ENCODE measurements at regions not wholly inside any gene's neighbourhood (a gene's known extent, or its start where the extent isn't known, plus 50 kb on each side); places are given as distances from the start of the nearest gene placed in this dataset.
A peak's percentile ranks its signal among the peaks of the same experiment; 100 is the strongest.

DNA sequence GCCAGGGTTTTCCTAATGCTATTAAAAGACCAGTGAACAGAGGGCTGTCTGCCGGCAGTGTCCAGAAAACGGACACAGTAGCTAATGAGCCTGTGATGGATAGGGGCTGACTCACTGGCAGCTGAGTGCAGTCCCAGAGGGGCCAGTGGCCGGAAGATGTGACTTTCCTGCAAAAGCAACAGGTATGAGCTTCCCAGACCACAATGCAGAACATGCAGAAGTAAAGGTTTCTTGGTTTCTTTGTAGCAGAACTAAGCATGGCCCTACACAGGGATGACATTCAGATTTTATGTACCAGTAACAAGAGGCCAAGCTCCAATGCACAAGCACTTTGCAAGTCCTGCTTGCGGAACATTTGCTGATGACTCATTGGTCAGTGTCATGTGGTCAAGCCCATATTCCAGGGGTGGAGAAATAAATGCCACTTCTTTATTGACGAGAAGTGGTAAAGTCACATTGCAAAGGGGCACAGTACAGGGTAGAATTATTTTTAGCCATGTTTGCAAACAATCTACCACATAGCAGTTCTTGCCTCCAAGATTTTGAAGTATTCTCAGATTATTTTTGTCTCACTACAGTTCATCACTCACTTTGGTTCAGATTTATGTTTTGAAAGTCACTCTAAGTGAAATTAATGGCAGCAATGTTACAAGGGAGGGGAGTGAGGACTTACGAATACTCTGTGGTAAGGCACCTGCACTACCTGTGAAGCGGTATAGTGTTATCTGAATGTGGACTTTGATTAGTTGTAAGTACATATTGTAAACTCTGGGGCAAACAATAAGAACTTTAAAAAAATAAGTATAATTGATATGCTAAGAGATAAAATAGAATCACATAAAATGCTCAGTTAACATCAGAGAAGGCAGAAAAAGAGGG, 263.3 kb downstream of the ABHD5 start:
- DNase-seq: no peak

DNA sequence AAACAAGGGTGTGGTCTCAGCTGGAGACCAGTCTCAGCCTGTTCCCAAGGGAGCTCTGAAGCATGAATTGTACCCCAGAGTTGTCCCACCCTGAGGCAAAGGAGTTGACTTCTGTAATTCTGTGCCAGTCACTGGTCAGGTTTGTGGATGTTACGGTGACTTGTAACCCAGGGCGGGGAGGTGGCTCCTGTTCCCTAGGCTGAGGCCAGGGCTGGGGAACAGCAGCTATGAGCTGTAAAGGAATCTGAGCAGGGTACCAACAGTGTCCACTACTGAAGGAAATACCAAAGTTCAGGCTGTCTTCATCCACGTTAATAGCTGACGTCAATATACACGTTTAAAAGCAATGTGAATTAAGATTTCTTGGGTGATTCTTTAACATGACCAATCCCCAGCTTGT, 266.2 kb downstream of the ABHD5 start:
- no peak for DNase-seq

DNA sequence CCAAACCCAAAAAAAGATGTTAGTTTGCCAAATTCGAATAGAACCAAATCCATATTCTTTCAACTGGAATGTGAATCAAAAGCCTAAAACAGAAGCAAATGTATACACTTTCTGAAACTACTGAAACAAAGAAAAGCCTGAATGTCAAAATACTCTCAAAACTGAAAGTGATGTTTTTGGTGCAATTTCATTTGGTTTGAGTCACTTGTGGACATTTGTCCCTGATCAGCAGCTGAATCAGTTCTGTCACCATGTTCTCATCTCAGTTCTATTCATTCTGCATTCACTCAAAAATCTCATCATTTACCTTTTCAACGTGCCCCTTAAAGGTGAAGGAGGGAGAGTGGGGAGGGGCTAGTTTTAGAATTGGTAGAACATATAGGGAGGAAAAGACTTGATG, 266.8 kb downstream of the ABHD5 start:
- no peak for DNase-seq

DNA sequence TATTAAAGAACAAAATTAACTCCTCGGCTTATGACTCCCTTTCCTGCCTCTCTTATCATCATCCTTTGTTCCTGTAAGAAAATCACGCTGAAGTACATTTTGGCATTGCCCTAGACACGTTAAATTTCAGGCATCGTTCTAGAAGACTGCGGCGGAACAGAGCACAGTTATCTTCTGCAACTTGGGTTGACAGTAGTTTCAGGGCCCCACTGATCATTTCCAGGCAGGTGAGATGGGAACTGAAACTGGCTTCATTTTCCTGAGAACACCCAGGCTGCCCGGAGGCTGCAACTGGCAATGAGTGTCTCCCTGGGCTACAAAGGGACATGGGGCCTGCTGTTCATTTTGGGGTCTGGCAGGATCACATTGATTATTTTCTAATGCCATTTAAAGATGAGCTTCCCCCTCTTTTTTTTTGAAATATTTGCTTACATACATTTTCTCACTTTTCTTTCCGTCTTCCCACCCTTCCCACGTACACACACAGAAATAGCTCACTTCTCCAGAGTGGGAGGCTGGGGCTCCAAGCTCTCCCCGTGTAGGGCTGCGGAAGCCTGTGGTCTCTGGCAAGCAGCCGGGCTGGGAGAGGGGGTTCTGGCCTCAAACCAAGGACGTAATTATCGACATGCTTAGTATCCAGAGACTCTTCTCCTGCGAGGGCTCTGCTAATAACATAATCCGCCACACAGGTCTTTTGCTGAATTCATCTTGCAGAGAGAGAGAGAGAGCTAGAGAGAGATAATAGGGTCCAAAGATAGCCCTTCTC, 267.4 kb downstream of the ABHD5 start:
- DNase-seq: no peak

DNA sequence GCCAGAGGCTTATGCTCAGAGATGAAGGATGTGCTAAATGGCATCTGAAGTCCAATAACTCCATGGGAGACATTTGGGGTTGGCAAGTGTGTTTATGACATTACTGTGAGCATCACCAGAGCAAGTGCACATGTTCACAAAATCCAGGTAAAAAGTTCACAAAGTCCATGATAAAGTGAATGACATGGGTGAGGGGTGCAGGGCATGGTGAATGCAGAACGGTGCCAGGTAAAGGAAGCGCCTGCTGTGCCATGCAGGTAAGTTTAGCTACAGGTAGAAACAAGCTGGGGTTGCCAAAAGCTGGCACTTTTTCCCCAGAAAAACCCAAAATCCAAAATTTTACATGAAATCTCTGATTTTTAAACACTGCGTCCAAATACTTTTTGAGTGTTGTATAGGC, 268.2 kb downstream of the ABHD5 start:
- DNase-seq: no peak

DNA sequence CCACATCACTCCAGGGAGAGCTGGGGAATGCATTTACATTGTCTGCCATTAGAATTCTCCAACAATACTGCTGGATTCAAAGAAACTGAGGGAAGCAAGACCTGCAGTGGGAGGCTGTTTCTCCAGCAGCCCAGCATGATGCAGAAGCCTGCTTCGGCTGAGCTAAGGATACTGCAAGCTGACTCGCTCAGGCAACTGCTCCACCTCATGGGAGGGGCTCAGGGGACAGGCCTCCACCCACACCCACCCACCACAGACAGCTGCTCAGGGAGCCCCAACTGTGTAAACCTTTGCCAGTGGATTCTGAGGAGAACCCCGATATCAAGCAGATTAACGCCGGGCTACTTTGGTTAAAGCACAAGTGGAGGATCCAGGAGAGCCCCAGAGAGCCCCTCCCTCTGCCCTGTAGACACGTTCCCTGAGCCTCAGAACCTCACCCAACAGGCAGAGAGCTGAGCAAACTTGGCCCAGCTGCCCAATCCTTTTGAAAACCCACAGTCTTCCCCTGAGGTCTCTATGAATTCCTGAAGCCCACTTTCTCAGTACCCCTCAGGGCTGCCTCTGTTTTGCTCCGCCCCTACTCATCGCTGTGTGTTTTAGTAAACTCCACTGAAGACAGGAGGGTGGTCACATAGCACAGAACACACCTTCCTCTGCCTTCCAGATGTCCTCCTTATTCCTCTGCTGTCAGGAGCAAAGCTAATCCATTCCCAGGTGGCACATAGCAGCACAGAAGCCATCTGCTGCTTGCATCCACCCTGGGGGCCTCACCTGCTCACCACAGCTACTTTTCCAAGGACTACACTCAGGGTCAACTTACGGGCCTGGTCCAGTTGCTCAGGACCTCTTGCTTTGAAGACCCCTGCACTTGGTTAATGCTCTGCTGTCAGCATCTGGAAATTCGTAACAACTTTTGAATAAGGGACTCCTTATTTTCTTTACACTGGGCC, 269.0 kb downstream of the ABHD5 start:
- DNase-seq: no peak

DNA sequence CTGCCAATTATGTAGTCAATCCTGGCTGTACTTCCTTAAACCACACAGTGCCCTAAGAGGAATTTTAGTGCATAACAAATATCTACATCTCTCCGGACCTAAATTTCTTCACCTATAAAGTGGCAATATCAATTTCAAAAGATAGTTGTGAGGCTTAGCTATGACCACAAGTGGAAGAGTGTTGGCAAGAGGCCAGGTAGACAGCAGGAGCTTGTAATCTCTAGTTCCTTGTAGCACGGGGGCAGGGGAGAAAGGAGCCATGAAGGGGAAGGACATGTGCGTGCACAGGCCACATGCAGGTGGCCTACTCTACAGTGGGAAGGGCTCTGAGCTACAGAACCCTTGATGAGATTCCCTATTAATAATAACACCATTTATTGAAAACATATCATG, 269.7 kb downstream of the ABHD5 start:
- DNase-seq: no peak

DNA sequence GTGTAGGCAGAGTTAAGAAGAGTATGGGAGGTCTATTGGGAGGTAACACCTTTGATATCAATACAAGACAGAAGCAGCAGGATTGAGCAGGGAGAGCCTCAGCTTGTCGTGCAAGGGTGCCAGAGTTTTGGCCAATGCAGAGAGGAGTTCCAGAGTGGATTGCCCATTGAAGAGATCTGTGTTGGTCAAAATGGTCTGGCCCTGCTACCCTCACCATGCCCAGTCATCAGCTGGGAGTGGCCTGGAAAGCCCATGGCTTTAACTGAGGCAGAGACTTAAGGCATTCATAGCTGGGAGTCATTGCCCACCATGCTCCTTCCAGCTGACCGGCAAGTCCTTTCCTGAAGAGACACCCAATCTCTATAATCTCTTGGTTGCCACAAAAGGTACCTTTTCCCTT, 271.3 kb downstream of the ABHD5 start:
- DNase-seq: no peak

DNA sequence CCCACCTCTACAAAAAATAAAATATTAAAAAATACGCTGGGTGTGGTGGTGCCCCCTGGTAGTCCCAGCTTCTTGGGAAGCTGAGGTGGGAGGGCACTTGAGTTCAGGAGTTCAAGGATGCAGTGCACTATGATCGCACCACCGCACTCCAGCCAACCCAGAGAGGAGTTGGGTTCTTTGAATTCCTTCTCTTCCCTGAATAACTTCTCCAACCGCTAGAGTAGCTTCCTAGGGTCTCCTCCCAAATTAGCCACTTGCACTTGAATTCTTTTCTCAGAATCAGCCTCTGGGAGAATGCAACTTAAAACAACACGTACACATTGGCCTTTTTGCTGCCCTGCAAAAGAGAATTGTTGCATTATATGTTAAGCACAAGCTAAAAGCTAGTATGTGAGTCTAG, 272.5 kb downstream of the ABHD5 start:
- no peak for DNase-seq

DNA sequence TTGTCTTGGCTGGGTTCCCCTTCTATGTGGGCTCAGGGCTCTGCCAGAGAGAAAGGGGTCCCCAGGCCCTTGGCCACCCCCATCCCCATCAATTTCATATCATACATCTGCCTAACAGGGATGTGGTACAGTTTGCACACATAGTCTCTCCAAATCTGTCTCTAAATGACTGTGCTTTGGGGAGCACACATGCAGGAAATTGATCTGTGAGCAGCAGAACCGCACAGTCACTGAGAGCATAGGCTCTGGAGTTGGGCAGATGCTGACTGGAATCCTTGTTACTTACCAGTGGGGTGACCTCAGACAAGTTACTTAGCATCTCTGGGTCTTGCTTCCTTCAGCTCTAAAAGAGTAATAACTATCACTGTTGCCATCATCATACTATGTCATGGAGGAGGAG, 273.9 kb downstream of the ABHD5 start:
- no peak for DNase-seq

DNA sequence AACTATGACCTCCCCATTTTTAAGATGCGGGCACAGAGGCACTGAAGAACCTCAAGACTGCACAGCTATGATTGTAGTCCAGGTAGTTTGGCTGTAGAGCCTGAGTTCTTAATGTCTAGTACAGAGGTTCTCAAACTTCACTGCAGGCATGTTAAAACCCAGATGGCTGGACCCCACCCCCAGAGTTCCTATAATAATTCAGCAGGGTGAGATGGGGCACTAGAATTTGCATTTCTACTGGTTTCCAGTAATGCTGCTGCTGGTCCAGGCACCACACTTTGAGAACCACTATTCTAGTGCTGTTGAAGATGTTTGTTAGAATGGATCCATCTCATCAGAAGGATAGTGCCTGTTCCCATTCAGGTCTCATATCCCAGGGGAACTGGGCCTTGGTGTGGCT, 274.9 kb downstream of the ABHD5 start:
- DNase-seq: no peak

DNA sequence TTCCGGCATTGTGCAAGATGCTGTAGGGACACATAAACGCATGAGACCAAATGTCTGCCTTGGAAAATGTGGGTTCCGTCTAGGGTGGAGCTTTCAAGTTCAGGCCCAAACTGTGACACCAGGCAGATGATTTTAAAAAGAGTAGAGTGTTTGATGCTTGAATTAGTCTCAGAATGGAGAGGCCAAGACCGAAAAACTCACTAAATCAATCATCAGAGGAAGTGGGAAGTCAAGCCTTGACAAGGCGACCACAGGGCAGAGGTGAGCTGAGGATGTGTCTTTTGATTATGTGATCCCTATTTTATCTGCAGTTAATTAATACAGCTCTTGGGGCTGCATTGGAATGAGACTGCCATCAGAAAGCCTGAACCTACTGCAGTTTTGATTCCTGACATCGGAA, 275.4 kb downstream of the ABHD5 start:
- DNase-seq: no peak

DNA sequence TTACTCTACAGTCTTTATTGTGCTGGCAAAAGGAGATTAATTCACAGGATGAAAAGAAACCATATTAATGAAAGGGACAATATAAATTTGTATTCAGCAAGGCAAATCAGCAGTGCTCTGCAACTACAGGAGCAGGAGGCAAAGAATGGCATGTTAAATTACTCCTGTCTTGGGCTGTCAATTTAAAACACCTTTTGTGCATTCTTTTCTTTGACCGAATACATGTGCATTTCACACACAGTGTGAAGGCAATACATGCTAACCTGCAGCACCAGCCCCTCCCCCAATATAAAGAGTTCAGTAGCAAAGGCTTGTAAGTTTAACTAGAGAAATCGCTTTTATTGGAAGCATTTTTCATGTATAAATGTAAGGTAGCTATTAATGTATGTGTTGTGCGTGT, 275.2 kb upstream of the TOPAZ1 start:
- no peak for DNase-seq

DNA sequence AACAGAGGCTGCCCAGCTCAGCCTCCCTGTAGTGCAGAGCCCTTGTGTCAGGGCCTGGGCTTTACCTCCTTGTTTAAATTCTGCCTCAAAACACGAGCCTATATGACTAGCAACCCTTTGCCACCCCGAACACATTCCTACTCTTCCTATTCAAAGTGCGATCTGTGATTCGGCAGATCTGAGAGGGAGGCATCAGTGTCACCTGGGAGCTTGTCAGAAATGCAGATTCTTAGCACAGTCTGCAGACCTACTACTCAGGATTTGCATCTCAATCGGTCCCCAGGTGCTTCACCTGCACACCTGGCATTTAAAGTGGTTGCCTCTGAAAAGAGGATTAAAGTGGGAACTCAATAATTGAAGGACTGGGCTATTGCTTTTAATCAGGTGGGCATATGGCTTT, 273.2 kb upstream of the TOPAZ1 start:
- DNase-seq: no peak

DNA sequence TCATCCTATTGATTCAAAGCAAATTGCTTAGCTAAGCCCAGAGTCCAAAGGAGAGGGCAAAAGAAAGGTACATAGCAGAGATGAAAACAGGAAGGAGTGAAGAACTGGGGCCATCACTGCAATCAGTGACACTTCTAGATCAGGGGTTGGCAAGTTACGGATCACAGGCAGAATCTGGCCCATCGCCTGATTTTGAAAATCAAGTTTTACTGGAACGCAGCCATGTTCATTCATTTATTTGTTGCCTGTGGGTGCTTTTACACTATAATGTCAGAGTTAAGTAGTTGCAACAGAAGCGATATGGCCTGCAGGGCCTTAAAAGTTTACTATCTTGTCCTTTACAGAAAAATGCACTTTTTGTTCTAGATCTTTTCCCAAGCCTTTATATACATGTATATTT, 271.7 kb upstream of the TOPAZ1 start:
- DNase-seq: no peak

DNA sequence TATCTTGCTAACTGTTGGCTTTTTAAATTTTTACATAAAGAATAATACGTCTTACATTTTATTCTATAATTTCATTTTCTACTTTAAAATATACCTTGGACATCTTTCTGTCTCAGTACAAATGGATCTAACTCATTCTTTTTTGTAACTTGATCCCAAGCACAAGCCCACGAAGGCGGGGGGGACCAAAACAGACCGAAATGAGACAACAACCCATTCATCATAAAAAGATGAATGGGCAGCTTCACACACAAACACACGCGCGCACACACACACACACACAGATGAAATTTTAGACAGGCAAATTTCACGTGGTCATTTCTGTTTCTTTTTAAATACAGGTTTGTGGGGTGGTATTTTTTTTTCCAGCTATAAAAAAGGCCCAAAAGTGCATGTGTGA, 271.3 kb upstream of the TOPAZ1 start:
- no peak for DNase-seq

DNA sequence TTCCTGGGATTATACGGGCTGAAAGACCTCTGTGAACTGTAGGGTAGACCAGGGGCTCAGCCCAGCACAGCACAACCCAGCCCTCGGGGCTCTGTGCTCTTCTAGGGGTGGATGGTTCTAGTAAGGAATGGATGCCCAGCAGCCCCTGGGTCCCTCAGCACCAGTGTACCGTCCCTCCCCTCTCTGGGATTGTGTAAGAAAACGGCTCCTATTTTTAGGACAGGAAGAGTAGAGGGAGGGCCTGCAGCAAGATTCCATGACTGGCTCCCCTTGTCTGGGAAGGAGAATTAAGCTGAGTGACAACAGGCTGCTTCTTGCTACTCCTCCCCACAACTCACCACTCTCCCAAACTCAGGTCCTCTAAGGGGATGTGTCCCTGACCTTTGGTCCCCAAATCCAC, 270.8 kb upstream of the TOPAZ1 start:
- no peak for DNase-seq

DNA sequence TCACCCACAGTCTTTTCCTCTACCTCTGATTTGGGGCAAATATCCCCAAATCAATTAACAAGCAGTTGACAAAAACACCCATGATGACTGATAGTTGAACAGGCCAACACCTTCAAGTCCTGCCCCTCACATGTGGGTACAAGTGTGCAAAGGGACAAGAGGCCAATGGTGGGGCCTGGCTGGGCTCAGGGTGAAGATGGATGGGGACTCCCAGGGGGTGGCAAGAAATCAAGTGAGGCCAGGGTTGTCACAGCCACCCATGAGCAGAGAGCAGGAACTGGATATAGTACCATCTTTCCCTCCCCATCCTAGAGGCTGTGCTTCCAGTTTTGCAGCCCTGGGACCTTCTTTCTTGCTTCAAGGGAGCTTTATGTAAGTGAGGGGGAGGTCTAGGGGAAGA, 270.2 kb upstream of the TOPAZ1 start:
- no peak for DNase-seq

DNA sequence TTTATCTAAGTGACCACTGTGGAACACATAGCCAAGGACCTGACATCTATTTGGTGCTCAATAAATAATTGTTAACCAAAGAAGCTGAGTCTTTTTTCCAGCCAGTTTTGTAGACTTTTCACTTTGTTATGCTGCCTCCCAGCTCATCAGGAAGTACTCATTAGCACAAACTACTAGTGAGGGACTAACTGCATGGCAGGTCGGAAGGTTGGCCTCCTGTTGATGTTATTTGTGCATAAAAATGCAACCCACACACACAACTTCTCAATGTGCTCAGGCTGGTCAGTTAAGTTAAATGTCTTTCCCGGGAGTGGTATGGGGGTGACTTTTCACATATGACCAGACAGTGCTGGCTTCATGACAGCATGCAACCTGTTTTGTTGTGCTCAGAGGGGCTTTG, 263.0 kb upstream of the TOPAZ1 start:
- DNase-seq: no peak

DNA sequence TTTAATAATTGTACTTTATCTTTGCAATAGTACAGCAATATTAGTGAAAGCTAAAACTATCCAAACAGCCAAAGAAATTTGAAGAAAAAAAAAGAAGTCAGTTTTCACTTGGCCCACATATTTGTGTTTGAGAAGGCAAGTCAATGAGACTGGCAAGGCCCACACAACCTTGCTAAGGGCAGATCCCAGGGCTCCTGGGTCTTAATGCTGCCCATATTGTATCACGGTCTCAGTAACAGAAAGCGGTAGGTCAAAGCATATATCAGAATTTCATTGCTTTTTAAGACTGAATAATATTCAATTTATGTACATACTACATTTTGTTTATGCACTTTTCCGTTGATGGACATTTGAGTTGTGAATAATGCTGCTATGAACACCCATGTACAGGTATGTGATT, 262.0 kb upstream of the TOPAZ1 start:
- no peak for DNase-seq

DNA sequence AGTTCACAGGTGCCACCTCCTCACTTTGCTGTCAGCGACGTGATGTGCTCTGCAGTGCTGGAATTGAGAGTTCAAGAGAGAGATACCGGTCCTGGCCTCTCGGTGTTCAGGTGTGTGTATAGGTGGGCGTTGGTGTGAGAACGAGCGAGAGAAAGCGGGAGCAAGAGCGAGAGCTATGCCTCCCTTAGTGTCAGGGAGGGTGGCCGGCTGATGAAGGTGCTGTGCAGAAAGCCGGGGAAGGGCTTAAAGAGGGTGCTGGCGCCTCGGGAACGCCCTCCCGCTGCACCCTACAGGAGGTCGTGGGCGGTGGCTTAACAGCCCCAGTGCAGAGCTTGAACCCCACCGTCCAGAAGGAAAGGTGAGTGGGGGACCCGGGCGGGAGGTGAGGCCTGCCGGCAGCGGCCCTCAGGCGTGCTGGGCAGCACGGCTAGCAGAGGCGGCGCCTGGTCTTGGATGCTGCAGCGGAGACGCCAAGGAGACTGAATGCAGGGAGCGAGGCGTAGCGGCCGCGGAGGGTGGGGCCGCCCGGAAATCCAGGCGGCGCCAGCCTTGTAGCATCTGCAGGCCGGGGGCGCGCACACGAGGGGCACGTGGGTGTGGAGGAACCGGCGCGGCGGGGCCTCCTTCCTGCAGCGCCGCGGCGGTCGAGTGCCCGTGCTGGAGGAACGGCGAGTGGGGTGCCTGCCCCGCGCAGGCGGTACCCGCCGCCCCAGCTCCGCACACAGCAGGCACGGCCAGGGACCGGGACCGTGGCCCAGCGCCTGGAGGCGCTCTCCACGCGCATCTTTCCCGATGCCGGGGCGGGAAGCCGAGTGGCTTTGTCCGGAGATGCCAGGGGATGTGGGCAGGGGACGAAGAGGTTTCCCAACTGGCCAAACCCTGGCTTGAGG, 246.8 kb upstream of the TOPAZ1 start:
- peak in 1 of 2 experiments; percentile 17 for DNase-seq
